HG03280 (cell line): ENCODE measurements at regions not wholly inside any gene's neighbourhood (a gene's known extent, or its start where the extent isn't known, plus 50 kb on each side); places are given as distances from the start of the nearest gene placed in this dataset.
A peak's percentile ranks its signal among the peaks of the same experiment; 100 is the strongest.

Experiments
- ATAC-seq: cut with Tn5 transposase; IDR thresholded peaks from one replicate; pipeline ENCODE4 v1.9.1; 2021; ENCODE audit warnings: mild to moderate bottlenecking, moderate library complexity; ENCODE audit not compliant: unreplicated experiment

DNA sequence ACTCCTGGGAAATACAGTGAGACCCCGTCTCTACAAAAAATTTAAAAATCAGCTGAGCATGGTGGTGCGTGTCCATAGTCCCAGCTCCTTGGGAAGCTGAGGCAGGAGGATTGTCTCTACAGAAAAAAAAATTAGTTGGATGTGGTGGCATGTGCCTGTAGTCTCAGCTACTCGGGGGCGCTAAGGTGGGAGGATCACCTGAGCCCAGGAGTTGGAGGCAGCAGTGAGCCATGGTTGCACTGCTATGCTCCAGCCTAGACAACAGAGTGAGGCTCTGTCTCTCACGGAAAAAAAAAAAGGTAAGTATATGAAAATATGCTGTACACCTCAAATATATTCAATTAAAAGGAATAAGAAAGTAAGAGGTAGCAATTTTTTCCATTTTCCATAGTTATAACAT is 92.5 kb upstream of the TGIF1 start:
- ATAC-seq: no peak

GRCh38 chr18:3358310-3358709 is 91.7 kb upstream of the TGIF1 start:
- ATAC-seq: no peak

GRCh38 chr18:3360211-3360610 is 89.8 kb upstream of the TGIF1 start:
- no peak for ATAC-seq

GRCh38 chr18:3367491-3368091 is 82.4 kb upstream of the TGIF1 start:
- ATAC-seq: no peak

GRCh38 chr18:3368193-3368592 is 81.8 kb upstream of the TGIF1 start:
- no peak for ATAC-seq

DNA sequence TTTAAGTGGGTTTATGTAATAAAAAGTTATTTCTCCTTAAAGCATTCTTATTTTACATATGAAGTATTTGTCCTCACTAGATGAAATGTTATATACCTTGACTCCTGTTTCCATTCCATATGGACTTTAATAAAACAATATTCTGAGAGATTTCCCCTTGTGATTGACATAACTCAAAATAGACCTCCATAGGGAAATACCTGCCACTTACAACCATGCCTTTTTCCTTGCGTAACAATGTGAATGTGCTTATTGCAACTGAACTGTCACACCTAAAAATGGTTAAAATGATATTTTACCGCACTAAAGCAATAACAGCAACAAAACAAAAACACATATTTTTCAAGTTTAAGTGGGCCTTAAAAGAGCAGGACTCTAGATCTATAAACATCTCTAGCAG is 70.3 kb upstream of the TGIF1 start:
- no peak for ATAC-seq

DNA sequence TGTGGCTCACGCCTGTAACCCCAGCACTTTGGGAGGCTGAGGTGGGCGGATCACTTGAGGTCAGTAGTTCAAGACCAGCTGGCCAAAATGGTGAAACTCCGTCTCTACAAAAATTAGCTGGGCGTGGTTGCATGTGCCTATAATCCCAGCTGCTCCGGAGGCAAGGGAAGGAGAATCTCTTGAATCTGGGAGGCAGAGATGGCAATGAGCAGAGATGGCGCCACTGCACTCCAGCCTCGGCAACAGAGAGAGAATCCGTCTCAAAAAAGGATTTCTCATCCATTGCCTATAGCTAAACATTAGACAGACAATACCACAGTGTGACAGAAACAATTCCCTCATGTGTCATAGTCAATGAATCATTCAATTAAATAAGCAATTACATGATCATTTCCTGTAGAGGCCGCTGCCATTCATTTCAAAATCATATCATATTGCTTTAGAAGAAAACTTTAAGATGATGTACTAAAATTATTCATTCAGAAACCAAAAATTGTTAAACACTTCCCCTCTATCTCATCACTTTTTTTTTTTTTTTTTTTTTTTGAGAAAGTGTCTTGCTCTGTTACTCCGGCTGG is 69.5 kb upstream of the TGIF1 start:
- no peak for ATAC-seq

- ATAC-seq: no peak
Measured at GRCh38 chr18:3383381-3383915, 66.5 kb upstream of the TGIF1 start.

DNA sequence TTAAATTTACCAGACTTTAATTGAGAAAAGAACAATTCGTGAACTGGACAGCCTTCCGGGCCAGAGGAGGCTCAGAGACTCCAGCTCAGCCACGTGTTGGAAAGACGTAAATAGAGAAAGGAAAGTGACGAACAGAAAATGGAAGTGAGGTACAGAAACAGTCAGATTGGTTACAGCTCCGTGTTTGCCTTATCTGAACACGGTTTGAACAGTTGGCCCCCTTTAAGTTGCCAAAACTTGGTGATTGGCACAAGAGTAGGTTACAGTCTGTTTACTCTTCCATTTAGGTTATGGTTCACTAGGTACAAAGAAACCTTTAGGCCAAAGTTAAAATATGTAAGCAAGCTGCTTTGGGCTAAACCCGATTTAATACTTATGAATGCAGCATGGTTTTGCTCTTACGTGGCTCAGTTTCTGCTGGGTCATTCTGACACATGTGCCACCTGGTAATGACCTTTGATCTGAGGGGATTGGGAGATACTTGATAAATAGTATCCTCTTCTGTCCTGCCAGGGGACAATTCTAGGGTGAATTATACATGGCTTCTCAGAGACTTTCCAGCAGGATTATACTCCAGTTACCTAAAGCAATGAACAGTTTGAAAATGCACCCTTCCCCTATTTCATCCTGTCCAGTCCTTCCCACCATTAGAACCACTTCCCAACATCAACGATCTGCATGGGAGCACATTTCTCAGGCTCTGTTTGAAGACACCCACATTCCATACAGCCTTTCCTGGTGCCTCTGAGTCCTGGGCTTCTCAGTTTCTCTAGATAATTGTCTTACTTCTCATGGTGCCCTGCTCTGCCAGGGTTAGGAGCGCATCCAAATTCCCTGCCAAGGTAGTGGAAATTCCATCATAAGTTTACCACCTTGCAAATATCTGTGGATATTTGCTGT is 65.1 kb upstream of the TGIF1 start:
- peak; percentile 71 for ATAC-seq

GRCh38 chr18:3388323-3388722 is 61.6 kb upstream of the TGIF1 start:
- no peak for ATAC-seq

DNA sequence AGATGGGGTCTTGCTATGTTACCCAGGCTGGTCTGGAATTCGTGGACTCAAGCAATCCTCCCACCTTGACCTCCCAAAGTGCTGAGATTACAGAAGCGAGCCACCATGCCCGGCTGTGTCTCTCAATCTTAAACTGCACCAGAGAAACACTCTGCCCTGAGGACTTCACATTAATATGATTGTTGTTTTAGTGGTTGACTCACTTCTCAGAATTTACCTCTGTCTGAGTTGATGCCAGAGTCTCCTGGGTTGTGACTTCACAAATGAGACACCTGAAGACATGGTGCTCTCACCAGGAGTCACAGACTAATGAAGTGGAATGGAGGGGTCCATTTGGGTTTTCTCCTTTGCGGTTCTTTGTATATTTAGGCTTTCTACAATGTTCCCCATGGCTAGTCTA is 61.0 kb upstream of the TGIF1 start:
- ATAC-seq: no peak

- no peak for ATAC-seq
Measured at GRCh38 chr18:3389977-3390376, 60.0 kb upstream of the TGIF1 start.

GRCh38 chr18:3391704-3392466 is 58.1 kb upstream of the TGIF1 start:
- ATAC-seq: no peak

DNA sequence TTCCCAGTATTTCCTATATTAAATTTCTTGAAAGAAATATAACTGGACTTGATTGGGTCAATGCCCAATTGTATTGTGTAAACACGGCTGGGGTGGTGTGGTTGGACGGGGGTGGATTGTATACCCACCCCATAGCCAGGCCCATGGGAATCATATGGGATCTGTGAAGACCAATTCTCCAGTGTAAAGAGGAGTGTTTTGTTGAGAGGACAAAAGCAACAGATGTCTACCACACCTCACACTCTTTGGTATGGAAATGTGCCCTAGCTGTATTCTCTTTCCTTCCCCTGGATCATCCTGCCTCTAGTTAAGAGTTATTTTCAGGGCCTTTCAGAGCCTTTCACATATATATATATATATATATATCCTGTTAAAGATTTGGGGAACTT is 57.5 kb upstream of the TGIF1 start:
- no peak for ATAC-seq

GRCh38 chr18:3394648-3395047 is 55.3 kb upstream of the TGIF1 start:
- ATAC-seq: no peak

GRCh38 chr18:3395466-3395865 is 54.5 kb upstream of the TGIF1 start:
- no peak for ATAC-seq

DNA sequence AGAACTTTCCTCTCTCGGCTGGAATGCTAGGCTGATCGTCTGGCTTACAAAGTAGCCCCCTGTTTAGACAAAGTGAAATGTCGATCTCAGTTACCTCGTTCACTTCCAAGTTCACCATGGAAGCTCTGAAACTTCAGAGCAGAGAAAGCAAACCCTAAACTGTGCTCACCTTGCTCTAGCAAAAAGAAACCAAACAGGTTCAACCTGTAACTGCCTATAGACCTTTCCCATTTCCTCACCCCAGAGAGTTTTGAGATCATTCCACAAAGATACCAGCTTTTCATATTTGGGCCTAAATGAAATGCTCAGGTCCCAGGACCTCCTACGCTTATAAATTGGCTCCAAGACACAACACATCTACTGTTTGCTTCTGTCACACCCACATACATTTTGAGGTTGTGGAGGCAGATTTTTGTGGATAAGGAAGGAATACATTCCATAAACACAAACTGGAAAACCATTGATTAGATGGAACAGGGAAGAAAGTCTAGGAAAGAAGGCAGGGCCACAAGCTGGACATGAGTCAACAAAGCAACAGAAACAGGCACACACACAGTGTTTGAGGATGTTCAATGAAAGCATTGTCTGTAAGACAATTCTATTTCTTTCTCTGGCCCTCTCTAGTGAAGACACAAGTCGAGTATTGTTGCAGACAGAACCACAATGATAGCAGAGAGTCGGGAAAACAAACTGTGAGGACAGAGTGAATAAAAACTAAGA is 52.8 kb upstream of the TGIF1 start:
- ATAC-seq: no peak

GRCh38 chr18:3397786-3398185 is 52.2 kb upstream of the TGIF1 start:
- no peak for ATAC-seq
